ENCODE measurements at regions not wholly inside any gene's neighbourhood (a gene's known extent, or its start where the extent isn't known, plus 50 kb on each side); places are given as distances from the start of the nearest gene placed in this dataset.

- Histone ChIP-seq H2AFZ (ENCODE audit: low read depth, low read length) (no peak overlapping the region), H3K36me3 (ENCODE audit: insufficient read depth, low read length) (no peaks in the 10 kb centered on the region), H3K4me2 (ENCODE audit: low read length) (no peak overlapping the region), H3K4me1 (ENCODE audit: insufficient read depth, low read length) (no peaks in the 10 kb centered on the region), H3K27ac (ENCODE audit: low read depth, low read length) (no peak overlapping the region), H4K20me1 (ENCODE audit: insufficient read depth, low read length) (no peaks in the 10 kb centered on the region), H3K27me3 (ENCODE audit: insufficient read depth, low read length) (peaks cover 2% of the 10 kb centered on the region), H3K79me2 (ENCODE audit: insufficient read depth, low read length) (no peaks in the 10 kb centered on the region), H3K4me3 (ENCODE audit: insufficient read depth, low read depth, low read length) (no peak overlapping the region), H3K9me3 (ENCODE audit: insufficient read depth, low read depth, low read length) (no peaks in the 10 kb centered on the region), H3K9ac (ENCODE audit: low read length) (no peak overlapping the region)
- no peak for FAIRE-seq
- DNase-seq (ENCODE audit: low read depth): no peak
- Mint-ChIP-seq H3K36me3 (ENCODE audit: low read depth, unreplicated experiment) (no peaks in the 10 kb centered on the region), H3K27me3 (ENCODE audit: low read depth, unreplicated experiment) (peaks cover 2% of the 10 kb centered on the region), H3K4me1 (ENCODE audit: low read depth, unreplicated experiment) (peaks cover 9% of the 10 kb centered on the region), H3K9me3 (ENCODE audit: unreplicated experiment) (no peaks in the 10 kb centered on the region), H3K27ac (ENCODE audit: unreplicated experiment) (no peak overlapping the region), H3K4me3 (ENCODE audit: unreplicated experiment) (no peak overlapping the region)
- TF ChIP-seq EZH2 (IDR thresholded peaks at IDR 0.05; ENCODE audit: insufficient read depth, low read length) (no peak), CTCF (IDR thresholded peaks at IDR 0.05; ENCODE audit: insufficient read depth, low read depth, low read length) (no peak)
These were observed 233.1 kb downstream of the HHIPL2 start for GRCh38 chr1:222314839-222315238.

- no peaks in the 10 kb centered on the region for H3K9me3 Mint-ChIP-seq (ENCODE audit: unreplicated experiment)
- Histone ChIP-seq H3K27me3 (ENCODE audit: insufficient read depth, low read length) (peaks cover 2% of the 10 kb centered on the region), H3K9me3 (ENCODE audit: insufficient read depth, low read depth, low read length) (no peaks in the 10 kb centered on the region), H3K79me2 (ENCODE audit: insufficient read depth, low read length) (no peaks in the 10 kb centered on the region), H3K27ac (ENCODE audit: low read depth, low read length) (no peak overlapping the region), H3K36me3 (ENCODE audit: insufficient read depth, low read length) (no peaks in the 10 kb centered on the region), H3K9ac (ENCODE audit: low read length) (no peak overlapping the region), H2AFZ (ENCODE audit: low read depth, low read length) (no peak overlapping the region), H3K4me3 (ENCODE audit: insufficient read depth, low read depth, low read length) (no peak overlapping the region), H3K4me1 (ENCODE audit: insufficient read depth, low read length) (no peaks in the 10 kb centered on the region), H4K20me1 (ENCODE audit: insufficient read depth, low read length) (no peaks in the 10 kb centered on the region), H3K4me2 (ENCODE audit: low read length) (no peak overlapping the region)
- H3K27me3 Mint-ChIP-seq (ENCODE audit: low read depth, unreplicated experiment): peaks cover 5% of the 10 kb centered on the region
- no peaks in the 10 kb centered on the region for H3K4me1 Mint-ChIP-seq (ENCODE audit: low read depth, unreplicated experiment)
- no peak for TF ChIP-seq CTCF (IDR thresholded peaks at IDR 0.05; ENCODE audit: insufficient read depth, low read depth, low read length)
- TF ChIP-seq EZH2 (IDR thresholded peaks at IDR 0.05; ENCODE audit: insufficient read depth, low read length): no peak
- no peak overlapping the region for H3K27ac Mint-ChIP-seq (ENCODE audit: unreplicated experiment)
- no peak for FAIRE-seq
- no peak for DNase-seq (ENCODE audit: low read depth)
- no peak overlapping the region for H3K4me3 Mint-ChIP-seq (ENCODE audit: unreplicated experiment)
- H3K36me3 Mint-ChIP-seq (ENCODE audit: low read depth, unreplicated experiment): no peaks in the 10 kb centered on the region
These were observed 237.1 kb downstream of the HHIPL2 start for GRCh38 chr1:222310836-222311235.

GRCh38 chr1:222307621-222308020 is 240.3 kb downstream of the HHIPL2 start:
- H3K27me3 Mint-ChIP-seq (ENCODE audit: low read depth, unreplicated experiment): peaks cover 5% of the 10 kb centered on the region
- TF ChIP-seq CTCF (IDR thresholded peaks at IDR 0.05; ENCODE audit: insufficient read depth, low read depth, low read length) (no peak), EZH2 (IDR thresholded peaks at IDR 0.05; ENCODE audit: insufficient read depth, low read length) (no peak)

More at GRCh38 chr1:222307621-222308020, 240.3 kb downstream of the HHIPL2 start:
- H3K9me3 ChIP-seq (ENCODE audit: insufficient read depth, low read depth, low read length): no peaks in the 10 kb centered on the region
- H3K4me3 ChIP-seq (ENCODE audit: insufficient read depth, low read depth, low read length): no peak overlapping the region
- FAIRE-seq (no peak), DNase-seq (ENCODE audit: low read depth) (no peak)
- no peak overlapping the region for H3K4me2 ChIP-seq (ENCODE audit: low read length)
- H3K27ac Mint-ChIP-seq (ENCODE audit: unreplicated experiment): no peak overlapping the region
- no peaks in the 10 kb centered on the region for H3K79me2 ChIP-seq (ENCODE audit: insufficient read depth, low read length)
- no peak overlapping the region for H3K27ac ChIP-seq (ENCODE audit: low read depth, low read length)
- H3K36me3 ChIP-seq (ENCODE audit: insufficient read depth, low read length): no peaks in the 10 kb centered on the region
- no peaks in the 10 kb centered on the region for H3K9me3 Mint-ChIP-seq (ENCODE audit: unreplicated experiment)
- no peaks in the 10 kb centered on the region for H3K36me3 Mint-ChIP-seq (ENCODE audit: low read depth, unreplicated experiment)
- no peaks in the 10 kb centered on the region for H4K20me1 ChIP-seq (ENCODE audit: insufficient read depth, low read length)
- H3K9ac ChIP-seq (ENCODE audit: low read length): no peak overlapping the region
- H3K4me1 Mint-ChIP-seq (ENCODE audit: low read depth, unreplicated experiment): no peaks in the 10 kb centered on the region
- H3K4me1 ChIP-seq (ENCODE audit: insufficient read depth, low read length): no peaks in the 10 kb centered on the region
- H2AFZ ChIP-seq (ENCODE audit: low read depth, low read length): no peak overlapping the region
- peaks cover 3% of the 10 kb centered on the region for H3K27me3 ChIP-seq (ENCODE audit: insufficient read depth, low read length)
- no peak overlapping the region for H3K4me3 Mint-ChIP-seq (ENCODE audit: unreplicated experiment)
